Dedifferentiated amniotic fluid mesenchymal stem cell (primary cell): ENCODE measurements at regions not wholly inside any gene's neighbourhood (a gene's known extent, or its start where the extent isn't known, plus 50 kb on each side); places are given as distances from the start of the nearest gene placed in this dataset.
A peak's percentile ranks its signal among the peaks of the same experiment; 100 is the strongest.

Source experiments
- DNase-seq: peaks from one replicate; pipeline ENCODE4 v3.0.0-alpha.2; 2016; ENCODE audit errors: extremely low spot score

DNA sequence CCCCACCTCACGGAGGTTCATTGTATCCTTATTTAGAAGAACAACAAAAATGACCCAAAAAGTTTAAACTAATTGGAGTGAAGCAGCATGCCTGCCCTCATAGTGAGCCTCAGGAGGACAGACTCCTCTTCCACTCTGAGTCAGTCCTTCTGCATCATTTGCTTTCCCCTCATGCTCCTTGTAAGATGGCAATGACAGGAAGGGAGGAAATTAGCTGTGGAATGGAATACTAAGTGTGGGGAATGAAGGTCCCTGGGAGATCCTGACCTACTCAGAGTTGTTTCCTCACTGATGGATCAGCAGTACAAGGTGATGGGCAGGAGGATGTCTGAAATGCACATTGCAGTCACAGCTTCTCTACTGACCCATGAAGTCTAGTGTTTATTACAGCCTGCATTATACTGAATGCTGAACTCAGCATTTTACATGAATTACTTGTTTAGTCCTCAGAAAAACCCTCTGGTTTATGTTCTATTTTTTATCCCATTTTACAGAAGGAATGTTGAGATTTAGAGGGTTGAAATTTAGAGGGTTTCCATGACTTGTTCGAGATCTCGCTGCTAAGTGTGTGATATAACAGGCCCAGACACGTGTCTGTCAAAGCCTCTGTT is 212.0 kb upstream of the PCSK2 start:
- no peak for DNase-seq

DNA sequence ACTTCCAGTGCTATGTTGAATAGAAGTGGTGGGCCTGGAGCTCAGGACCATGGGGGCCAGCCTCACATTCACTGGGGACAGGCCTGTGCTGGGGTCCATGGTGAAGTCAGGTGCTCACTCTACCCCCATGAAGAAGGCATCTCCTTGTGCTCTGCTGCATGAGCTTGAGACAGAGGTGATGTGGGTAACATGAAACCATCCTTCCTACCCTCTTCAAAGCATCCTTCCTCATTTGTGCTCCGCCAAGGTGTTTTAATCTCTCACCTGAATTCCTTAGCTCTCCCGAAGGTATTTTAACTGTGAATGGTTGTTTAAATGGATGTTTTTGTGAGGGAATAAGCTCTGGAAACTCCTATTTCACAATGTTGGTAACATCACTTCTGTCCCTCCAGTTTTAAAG is 209.6 kb upstream of the PCSK2 start:
- no peak for DNase-seq

DNA sequence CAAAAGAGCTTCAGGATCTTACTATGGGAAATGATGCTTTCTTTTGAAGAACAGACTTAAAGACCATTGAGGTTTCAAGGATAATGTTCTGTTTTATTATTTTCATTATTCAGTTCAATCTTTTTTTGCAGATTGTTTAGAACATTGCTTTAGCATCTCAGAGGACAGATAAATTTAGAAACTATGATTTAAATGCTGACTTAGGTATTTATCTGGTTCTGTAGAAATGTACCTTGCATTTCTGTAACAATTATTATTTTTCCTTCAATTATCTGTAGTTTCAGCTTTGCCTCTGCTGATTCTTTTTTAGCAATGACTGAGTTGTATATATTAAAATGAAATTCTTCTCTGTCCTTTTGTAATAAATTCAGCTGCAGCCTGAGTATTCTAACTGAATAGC is 205.4 kb upstream of the PCSK2 start:
- DNase-seq = no peak

DNA sequence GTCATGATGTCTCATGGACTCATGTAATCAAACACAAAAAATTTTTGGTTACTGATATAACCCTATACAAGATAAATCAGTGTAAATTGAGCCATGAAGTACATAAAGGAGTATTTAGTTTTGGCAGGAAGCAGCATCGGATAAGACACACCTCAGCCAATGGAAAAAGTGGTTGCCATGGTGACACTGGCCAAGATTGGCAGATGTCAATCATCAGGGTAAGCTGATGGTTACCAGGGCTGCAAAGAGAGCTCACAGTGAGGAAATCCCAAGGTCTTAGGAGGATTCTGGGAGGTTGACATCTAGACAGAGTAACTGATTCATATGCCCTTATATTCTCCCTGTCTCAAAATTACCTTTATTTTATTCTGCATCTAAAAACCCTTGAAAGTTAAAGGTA is 203.8 kb upstream of the PCSK2 start:
- DNase-seq = no peak

DNA sequence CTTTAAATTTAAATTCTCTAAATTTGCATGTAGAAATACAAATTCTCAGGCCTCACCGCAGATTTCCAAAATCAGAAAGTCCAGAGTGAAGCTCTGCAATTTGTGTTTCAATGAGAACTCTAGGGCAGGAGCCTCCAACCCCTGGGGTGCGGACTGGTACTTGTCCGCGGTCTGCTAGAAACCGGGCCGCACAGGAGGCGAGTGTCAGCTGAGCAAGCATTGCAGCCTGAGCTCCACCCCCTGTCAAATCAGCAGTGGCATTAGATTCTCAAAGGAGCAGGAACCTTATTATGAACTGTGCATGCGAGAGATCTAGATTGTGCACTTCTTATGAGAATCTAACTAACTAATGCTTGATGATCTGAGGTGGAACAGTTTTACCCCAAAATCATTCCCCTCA is 203.0 kb upstream of the PCSK2 start:
- DNase-seq = no peak

DNA sequence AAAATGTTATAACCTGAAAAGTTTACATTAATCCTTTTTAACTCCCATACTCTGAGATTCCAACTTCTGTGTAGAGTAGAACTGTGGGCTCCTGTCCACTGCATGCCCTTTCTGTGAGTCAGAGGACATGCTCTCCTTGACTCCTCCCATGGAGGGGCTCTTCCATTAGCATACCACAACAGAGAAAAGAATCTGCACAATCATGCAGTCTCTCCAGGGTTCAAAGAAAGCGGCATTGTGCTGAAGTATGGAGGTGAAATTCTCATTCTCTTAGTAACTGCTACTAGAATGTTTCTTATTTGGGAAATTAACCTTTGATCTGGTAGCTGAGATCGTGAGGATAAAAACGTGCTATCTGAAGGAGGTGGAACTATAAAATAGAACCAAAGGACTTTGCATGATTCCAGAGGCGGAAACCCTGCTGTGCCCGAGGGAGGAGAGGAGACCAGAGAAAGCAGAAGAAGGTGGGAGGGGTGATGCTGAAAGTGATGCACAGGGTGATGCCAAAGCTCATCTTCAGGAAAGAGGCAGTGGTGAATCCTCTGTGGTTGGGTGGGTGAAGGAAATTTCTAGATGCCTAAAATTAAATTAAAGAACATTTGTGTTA is 202.2 kb upstream of the PCSK2 start:
- DNase-seq = no peak

DNA sequence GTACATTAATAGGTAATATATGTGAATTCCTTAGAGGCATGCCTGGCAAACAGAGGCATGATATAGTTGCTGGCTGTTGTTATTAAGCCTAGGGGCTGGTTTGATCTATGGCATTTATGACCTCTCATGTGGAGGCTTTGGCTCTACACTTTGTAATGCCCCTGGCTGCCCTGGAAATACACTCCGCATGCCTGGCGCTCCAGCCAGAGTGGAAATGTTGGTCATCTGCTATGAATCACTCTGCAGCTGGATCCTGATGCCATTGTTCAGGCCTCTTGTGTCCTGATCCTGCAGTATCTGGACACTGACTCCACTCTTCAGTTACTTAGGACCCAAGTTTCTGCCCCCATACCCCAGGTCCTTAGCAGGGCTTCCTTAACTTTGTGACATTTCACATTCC is 200.5 kb upstream of the PCSK2 start:
- DNase-seq = no peak

DNA sequence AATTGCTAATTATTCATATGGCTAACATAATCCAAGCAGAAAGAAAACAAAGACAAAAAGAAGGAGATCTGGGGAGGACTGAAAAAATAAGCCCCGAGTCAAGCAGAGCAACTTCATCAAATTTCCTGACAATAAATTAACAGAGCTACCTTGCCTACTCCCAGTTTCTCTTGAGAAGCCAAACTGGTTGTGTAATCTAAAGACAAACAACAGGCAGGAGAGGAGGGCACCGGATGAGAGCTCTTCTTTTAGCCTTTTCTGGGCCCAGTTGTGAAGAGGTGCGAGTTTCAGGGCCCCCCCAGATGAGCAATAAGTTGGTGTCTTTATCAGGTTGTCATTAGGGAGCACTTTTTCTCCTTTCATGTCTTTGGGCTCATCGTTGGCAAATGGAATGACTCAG is 197.1 kb upstream of the PCSK2 start:
- DNase-seq = no peak

DNA sequence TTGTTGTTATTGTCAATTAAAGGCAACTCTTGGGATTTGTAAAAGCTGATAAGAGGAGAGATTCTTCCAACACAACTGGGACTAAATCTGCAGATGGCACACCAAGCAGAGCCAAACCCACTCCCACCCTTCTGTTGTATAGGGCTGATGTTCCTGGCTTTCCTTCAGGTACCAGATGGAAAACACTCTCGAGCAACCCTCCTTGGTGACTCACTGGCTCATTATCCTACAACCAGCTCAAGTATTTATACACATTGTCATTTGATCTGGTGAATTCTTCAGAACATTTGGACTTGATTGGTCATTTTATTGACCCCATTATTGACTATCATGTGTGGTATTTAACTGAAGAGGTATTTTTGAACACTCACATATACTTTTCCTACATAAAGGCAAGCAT is 190.3 kb upstream of the PCSK2 start:
- DNase-seq = no peak

DNA sequence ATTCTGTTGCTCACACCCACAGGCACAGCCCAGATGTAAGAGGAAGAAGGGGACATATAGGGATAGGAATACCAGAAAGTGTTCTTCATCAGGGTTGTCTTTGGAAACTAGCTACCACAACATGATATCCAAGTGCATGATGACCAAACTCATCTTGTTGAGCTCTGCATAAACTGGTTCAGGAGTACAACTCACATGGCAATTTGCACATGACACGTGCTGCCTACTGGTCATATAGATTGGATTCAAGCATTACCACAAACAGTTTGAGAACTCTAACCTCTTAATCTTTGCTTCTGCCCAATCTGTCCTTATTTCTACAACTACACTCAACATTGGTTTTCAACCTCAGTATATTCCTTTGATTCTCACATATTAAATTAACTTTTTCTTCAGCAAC is 184.7 kb upstream of the PCSK2 start:
- no peak for DNase-seq

DNA sequence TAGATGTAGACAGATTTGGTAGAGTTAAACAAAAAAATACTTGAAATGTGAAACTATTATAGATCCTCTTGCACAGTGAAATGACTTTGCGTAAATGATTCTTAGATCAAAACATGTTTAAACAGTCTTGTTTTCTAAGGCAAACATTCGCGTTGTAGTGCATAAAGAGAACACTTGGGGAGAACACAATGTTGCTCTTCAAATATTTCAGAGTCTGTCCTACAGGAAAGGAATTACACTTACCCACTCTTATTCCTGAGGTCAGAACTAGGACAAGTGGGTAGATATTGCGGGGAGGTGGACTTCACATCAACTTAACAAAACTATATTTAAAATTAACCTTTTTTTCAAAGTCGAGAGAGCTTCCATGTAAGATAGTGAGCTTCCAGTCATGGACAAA is 183.5 kb upstream of the PCSK2 start:
- DNase-seq = no peak

DNA sequence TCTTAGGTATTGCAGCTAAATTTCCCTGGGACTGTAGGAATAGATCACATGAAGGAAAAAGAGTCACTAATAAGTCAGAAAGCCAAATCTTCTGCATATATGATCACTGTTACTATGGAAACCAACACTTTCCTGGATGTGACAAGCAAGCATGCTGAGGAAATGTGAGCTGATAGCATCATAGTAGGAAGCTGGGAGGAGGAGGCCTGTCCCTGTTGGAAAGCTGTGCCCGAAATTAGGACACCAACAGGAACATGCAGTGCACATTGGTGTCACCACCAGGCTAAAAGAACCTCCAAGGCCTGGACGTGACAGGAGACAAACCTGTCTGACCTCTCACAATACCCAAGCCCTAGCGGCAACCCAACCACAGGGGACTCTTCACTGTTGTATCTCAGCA is 181.9 kb upstream of the PCSK2 start:
- no peak for DNase-seq

DNA sequence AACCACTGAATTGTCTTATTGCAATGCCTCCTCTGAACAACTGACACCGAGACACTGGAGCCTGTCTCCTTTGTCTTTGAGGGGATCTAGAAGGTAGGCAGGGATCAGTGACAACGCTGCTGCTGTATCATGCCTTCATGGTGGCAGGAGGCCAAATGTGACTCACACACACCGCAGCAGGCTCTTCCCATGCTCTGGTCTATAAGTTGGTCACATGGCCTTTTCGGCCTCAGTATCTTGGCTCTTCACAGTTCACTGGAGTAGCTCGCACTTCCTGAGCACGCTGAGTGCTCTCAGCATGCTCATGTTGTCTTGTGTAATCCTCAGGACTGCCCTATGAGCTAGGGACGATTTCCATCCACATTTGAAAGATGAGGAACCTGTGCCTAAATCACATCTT is 167.4 kb upstream of the PCSK2 start:
- DNase-seq = no peak

DNA sequence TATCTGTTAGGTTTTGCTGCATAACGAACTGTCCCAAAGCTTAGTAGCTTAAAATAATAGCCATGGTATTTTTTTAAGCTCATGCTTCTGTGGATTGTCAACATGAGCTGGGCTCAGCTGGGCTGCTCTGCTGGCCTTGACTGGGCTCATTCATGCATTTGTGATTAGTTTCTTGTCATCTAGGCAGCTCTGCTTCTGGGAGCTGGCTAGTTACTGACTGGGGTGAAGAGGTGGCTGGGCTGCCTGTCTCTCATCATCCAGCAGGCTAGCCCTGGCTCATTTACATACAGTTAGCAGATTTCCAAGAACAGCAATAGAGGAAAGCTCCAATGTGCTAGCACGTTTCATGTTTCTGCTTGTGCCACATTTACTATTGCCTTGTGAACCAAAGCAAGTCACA is 165.1 kb upstream of the PCSK2 start:
- DNase-seq = no peak

DNA sequence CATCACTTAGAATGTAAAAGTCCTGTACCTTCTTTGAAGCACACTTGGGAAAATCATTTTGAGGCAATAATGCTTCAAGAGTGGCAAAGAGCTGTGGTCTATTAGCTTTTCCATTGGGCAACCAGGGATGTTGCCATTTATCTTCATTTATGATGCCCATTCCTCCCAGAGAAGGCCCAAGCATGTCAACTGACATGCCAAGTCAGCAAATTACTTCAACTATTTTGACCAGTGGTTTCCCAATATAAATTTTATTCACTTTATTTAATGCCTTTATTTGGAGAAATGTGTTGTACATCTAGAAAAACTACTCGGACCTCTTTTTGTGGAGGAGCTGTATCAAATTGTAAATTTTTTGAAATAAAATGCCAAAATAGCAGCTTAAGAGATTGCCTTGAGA is 164.1 kb upstream of the PCSK2 start:
- DNase-seq = no peak

DNA sequence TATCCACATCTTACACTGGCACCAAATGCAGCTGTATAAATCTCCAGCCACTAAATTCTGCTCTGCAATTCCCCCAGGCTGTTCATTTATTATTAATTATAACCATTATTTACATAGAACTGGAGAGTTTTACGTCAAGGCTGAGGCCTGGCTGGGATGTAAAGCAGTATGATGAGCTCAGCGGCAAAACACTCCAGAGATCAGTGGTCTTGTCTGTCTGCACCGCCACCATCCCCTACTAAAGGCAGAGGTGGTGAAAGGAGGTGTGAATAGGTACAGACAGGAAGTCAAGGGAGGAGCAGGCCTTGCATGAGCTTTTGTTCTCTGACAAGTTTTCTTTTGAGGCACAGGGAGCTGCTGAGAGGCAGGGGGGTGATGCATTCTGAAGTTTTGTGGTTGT is 159.9 kb upstream of the PCSK2 start:
- no peak for DNase-seq

DNA sequence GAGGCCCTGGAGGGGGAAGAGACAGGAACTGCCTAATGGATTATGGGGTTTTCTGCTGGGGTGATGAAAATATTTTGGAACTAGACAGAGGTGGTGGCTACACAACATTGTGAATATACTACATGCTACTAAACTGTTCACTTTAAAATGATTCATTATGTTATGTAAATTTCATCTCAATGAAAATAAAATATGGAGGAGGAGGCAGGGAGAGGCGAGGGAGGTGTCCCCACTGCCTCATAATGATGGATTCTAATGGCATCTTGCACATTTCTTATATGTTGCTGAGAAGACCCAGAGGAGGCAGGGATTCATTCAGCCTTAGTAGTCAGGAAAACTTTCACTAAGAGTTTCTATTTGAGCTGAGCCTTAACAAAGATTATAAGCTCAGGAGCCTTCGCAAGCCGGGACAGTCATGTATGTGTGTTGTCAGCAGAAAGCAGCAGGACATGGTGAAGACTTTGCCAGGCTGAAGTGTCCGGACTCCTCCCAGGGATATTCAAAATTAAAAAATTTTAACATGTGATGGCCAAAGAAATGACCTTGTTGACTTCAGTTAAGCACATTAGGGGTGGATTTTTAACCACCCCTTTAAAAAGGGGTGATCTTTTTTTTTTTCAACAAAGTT is 158.6 kb upstream of the PCSK2 start:
- no peak for DNase-seq

DNA sequence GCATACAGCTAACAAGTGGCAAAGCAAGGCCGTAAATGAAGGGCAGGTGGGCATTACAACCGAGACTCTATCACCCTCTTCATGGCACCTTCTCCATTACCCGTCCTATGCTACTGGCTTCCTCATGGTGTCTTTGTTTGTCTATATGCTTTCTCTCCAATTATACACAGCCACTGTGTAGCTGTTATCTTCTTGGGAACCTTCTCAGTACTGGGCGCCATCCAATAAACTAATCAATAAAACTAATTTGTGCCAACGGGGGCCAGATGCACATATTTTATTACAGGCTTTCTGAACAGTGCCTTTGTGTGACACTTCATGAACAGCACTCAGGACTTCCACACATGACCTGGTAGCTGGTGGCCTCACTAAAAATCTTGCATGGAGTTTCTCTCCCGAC is 149.8 kb upstream of the PCSK2 start:
- DNase-seq = no peak

DNA sequence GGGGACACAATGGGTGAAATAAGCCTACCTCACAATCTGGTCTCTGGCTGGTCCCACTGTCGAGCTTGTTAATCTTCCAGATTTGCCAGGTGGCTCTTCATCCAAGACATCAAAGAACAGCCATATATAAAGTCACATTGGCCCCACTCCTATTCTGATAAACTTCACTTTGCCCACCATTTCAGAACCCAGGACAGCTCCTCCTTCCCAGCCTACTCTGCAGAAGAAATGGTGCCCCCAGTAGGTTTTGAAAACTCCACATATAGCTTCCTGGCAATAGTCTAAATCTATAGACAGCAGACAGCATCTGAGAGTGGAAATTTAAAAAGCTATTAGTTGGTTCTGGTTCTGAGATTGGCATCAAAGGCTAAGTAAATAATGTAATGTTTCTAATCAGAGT is 143.1 kb upstream of the PCSK2 start:
- DNase-seq = no peak

DNA sequence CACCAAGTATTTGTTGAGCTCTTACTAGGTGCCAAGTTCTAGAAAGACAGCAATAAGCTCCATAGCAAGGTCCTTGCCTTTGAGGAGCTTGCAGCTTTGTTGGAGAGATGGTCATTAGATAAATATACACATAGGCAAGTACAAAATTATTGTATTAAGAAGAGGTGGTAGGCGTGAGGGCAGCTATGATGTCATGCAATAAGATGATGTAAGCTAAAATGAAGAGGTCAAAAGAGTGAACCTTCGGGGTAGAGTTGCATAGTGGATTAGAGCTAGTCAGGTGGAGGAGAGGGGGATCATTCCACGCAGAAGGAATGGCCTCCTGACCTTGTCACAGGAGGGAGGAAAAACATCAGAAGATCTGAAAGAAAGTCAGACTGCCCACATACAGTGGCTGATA is 141.9 kb upstream of the PCSK2 start:
- DNase-seq = no peak

DNA sequence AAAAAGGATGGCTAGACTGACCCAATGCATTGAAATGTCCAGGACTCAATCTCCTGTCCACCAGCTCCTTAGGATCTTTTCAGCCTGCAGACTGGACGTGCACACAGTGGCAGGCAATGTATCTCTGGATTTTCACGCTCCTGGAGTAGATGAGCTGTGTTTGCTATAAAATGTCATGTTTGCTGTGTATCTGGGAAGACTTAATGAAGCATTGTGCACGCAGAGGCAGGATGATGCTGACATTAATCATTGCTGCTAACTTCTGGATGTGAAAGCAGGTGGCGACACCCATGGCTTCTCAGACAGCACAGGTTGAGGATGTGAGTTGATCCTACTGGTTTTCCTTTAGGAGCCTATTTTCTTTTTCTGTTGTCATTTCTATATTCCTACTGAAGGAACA is 133.1 kb upstream of the PCSK2 start:
- DNase-seq = no peak

DNA sequence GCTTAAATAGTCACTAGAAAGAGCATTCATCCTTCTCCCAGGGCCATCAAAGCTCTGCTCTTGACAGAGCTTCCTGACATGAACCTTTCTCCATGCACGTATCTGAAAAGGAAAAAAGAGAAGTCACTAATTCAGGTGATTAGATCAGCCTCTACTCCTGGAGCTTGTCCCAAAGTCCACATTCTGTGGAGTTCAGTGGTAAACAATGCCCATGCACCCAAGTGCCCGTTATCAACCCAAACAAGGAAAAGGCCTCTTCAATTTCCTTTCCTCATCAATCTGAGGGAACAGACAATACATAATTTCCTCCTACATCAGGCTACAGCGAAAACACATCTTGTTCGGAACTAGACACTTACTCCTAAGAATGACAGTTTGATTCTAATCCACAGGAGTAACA is 129.2 kb upstream of the PCSK2 start:
- peak; percentile 6 for DNase-seq

DNA sequence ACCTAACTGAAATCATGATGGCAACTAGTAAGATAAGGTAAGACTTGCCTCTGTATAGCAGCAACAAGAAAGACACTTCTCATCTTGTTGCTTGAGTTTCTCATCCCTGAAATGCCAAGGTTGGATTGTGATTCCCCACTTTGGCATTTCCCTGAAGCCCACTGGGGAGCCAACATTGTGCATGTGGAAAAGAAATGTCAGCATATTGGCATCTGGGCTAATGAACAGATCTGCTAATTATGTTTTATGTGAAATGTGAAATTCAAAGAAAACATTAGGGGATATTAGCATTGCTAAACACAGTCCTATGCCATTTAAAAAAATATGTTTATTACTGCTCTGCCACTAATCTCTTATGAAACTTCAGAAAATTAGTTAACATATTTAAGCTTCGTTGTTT is 126.3 kb upstream of the PCSK2 start:
- no peak for DNase-seq

DNA sequence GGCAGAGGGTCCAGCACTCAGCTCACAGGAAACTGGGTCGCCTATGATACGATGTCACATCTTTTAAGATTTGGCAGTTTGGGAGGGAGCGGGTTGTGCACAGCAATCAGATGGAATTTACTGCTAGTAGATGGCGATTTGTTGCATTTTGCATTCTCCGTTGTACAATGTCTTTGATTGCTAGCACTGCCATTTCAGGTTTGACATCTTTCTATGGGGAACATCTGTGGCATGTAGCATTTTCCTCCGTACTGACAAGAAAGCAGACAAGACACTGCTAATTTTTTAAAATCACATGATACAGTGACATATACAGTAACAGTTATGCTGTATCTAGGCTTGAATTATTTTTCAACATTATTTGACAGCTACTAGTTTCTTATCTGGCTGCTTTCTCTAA is 119.7 kb upstream of the PCSK2 start:
- no peak for DNase-seq
